K562 (cell line): ENCODE measurements at regions not wholly inside any gene's neighbourhood (a gene's known extent, or its start where the extent isn't known, plus 50 kb on each side); places are given as distances from the start of the nearest gene placed in this dataset.

ENCODE experiments used
- ATAC-seq: fragments of 200-7000 bp; cut with Tn5 transposase; 3 replicates; pipeline ENCODE4 v1.9.1; 2020; ENCODE audit warnings: moderate library complexity
- BruUV-seq: library from RNA; stranded (reverse); fragments of 400-500 nt; replicated peaks from 2 replicates; lab custom pipeline; 2021; lab: Mats Ljungman, UMichigan
- CTCF ChIA-PET: fragments of 300-600 bp; formaldehyde crosslinking; extraction: SDS; loops from one replicate; lab custom pipeline; 2021; ENCODE audit warnings: low intra/inter-chr PET ratio; lab: Yijun Ruan, JAX
- POLR2A ChIA-PET: fragments of 300-600, 350-650 bp; sonication (Branson Sonifier 250); formaldehyde crosslinking; extraction: SDS; loops from one replicate; lab custom pipeline; 2021; ENCODE audit warnings: antibody characterized with exemption, inconsistent platforms; lab: Yijun Ruan, JAX
- DNase-seq, 4 experiments: peaks; one replicate each; pipeline versions ENCODE4 v3.0.0 to v3.0.0-alpha.2; 2011 to 2018; ENCODE audit warnings: low spot score in 3 of 4, mixed read lengths in 3 of 4; ENCODE audit errors: extremely low read depth in 1 of 4
- FAIRE-seq: peaks from 2 replicates; lab custom pipeline; 2011; peaks lifted over from hg19 to GRCh38; lab: Jason Lieb, UNC
- H2AFZ ChIP-seq: 2 replicates; pipeline ENCODE4 v1.6.0; 2011; ENCODE audit warnings: low read depth, low read length, control low read depth, inconsistent platforms
- H3K27ac ChIP-seq: fragments of 200-600 bp; 3 replicates; pipeline ENCODE4 v1.8.0; 2011; ENCODE audit warnings: low read depth, mild to moderate bottlenecking, control low read depth, inconsistent platforms, low read length, moderate library complexity, mixed read lengths; ENCODE audit errors: extremely low read depth
- H3K27me3 ChIP-seq, 2 experiments: fragments of 300-600 bp in 1 of 2; 2 replicates in 1 of 2; 3 replicates in 1 of 2; pipeline versions ENCODE4 v1.6.0 to v1.8.0; 2011; ENCODE audit warnings: inconsistent platforms in 2 of 2, low read length in 2 of 2, mild to moderate bottlenecking in 1 of 2, mixed read lengths in 1 of 2, moderate library complexity in 1 of 2; ENCODE audit not compliant: control insufficient read depth in 2 of 2, insufficient read depth in 2 of 2
- H3K36me3 ChIP-seq: fragments of 300-600 bp; 3 replicates; pipeline ENCODE4 v1.8.0; 2011; ENCODE audit warnings: mild to moderate bottlenecking, low read length, inconsistent platforms; ENCODE audit not compliant: control insufficient read depth, insufficient read depth
- H3K4me1 ChIP-seq, 2 experiments: fragments of 200-600 bp in 1 of 2; replicated peaks in 1 of 2; 2 replicates in 1 of 2; 3 replicates in 1 of 2; pipeline versions ENCODE4 v1.5.1 to v1.8.0; 2011; ENCODE audit warnings: inconsistent platforms in 2 of 2, low read length in 2 of 2, mild to moderate bottlenecking in 1 of 2, mixed read lengths in 1 of 2, moderate library complexity in 1 of 2; ENCODE audit not compliant: control insufficient read depth in 2 of 2, insufficient read depth in 2 of 2
- H3K4me2 ChIP-seq: 2 replicates; pipeline ENCODE4 v1.6.1; 2011; ENCODE audit warnings: low read length, control low read depth, inconsistent platforms, mixed read lengths; ENCODE audit not compliant: insufficient read depth
- H3K4me3 ChIP-seq: fragments of 200-600 bp; sonication (generic), shearing (Covaris generic); 2 replicates; pipeline ENCODE4 v1.5.1; 2016; ENCODE audit warnings: control low read depth, inconsistent platforms
- H3K79me2 ChIP-seq: fragments of 200-600 bp; 3 replicates; pipeline ENCODE4 v1.8.0; 2011; ENCODE audit warnings: low read length, inconsistent platforms; ENCODE audit not compliant: control insufficient read depth, insufficient read depth
- H3K9ac ChIP-seq, 2 experiments: 2 replicates each; pipeline versions ENCODE4 v1.6.0 to v1.6.1; 2011; ENCODE audit warnings: low read depth in 2 of 2, low read length in 2 of 2, control low read depth in 1 of 2, inconsistent platforms in 1 of 2, mild to moderate bottlenecking in 1 of 2, mixed read lengths in 1 of 2; ENCODE audit not compliant: insufficient read depth in 1 of 2
- H3K9me1 ChIP-seq: one replicate; pipeline ENCODE4 v1.6.0; 2011; ENCODE audit warnings: inconsistent platforms, mild to moderate bottlenecking, low read length, moderate library complexity; ENCODE audit not compliant: control insufficient read depth, insufficient read depth
- H3K9me3 ChIP-seq: replicated peaks from 2 replicates; pipeline ENCODE4 v1.5.1; 2011; ENCODE audit warnings: low read depth, low read length, inconsistent platforms; ENCODE audit not compliant: control insufficient read depth, insufficient read depth
- H4K20me1 ChIP-seq: replicated peaks from 2 replicates; pipeline ENCODE4 v1.6.1; 2011; ENCODE audit warnings: low read length, inconsistent platforms, mixed read lengths; ENCODE audit not compliant: control insufficient read depth, insufficient read depth
- CSDE1 ChIP-seq, 2 experiments: fragments of 450-650 bp; IDR thresholded peaks; 2 replicates each; pipeline ENCODE4 v1.6.1; 2016; ENCODE audit warnings: mild to moderate bottlenecking in 1 of 2
- IFI16 ChIP-seq: fragments of 250-450 bp; sonication (Bioruptor Pico); IDR thresholded peaks from 2 replicates; pipeline ENCODE4 v2.1.2; 2022; ENCODE audit warnings: mild to moderate bottlenecking, inconsistent platforms
- NKRF ChIP-seq: fragments of 450-650 bp; IDR thresholded peaks from 2 replicates; pipeline ENCODE4 v1.6.1; 2016; ENCODE audit warnings: borderline replicate concordance
- NR1H2 ChIP-seq: sonication (generic); formaldehyde crosslinking; IDR thresholded peaks from 2 replicates; pipeline ENCODE4 v1.4.0; 2020; ENCODE audit warnings: mild to moderate bottlenecking, missing genetic modification reagents
- NR2F6 ChIP-seq: fragments of 450-650 bp; formaldehyde crosslinking; IDR thresholded peaks from 2 replicates; pipeline ENCODE4 v1.4.0; 2020; ENCODE audit warnings: mild to moderate bottlenecking
- PHF21A ChIP-seq: fragments of 450-650 bp; IDR thresholded peaks from 2 replicates; pipeline ENCODE4 v1.6.1; 2017; ENCODE audit warnings: low read depth, borderline replicate concordance
- RBFOX2 ChIP-seq: fragments of 200-400 bp; formaldehyde crosslinking; IDR thresholded peaks from 2 replicates; pipeline ENCODE4 v1.6.1; 2017; ENCODE audit warnings: low read depth, mild to moderate bottlenecking, low read length, moderate library complexity
- RBM25 ChIP-seq: fragments of 200-400 bp; formaldehyde crosslinking; IDR thresholded peaks from 2 replicates; pipeline ENCODE4 v1.6.1; 2018; ENCODE audit warnings: low read length, low read depth, moderate library complexity; ENCODE audit not compliant: severe bottlenecking
- USF2 ChIP-seq: sonication (generic); formaldehyde crosslinking; IDR thresholded peaks from 2 replicates; pipeline ENCODE4 v1.5.0; 2020; ENCODE audit warnings: missing genetic modification reagents
- WGBS: fragments of 100-300 bp; shearing (Covaris generic); methylation state at CpG from one replicate; pipeline ENCODE4 v1.1.6; 2016; ENCODE audit warnings: low coverage, mixed read lengths; ENCODE audit not compliant: insufficient coverage; ENCODE audit errors: missing lambda C conversion rate; 5-methylcytosine and 5-hydroxymethylcytosine counted together
- in situ Hi-C: fragments of 300-500 bp; cut with MboI; formaldehyde crosslinking; loops from 4 replicates; pipeline ENCODE4 v1.15.0; 2018; ENCODE audit warnings: inconsistent platforms, mixed read lengths
- intact Hi-C: fragments of 100-400 bp; cut with micrococcal nuclease; formaldehyde crosslinking; loops from 2 replicates; pipeline ENCODE4 v1.14.2; 2022

- no peak for TF ChIP-seq USF2 (CRISPR knock-in tag)
- no peak for TF ChIP-seq NR1H2 (CRISPR knock-in tag)
- TF ChIP-seq RBFOX2, result no peak
- no peak for TF ChIP-seq NKRF
These were observed 267.2 kb upstream of the RASGEF1B start (continued) for GRCh38 chr4:81738891-81739290.

GRCh38 chr4:81737865-81738559 lies 266.3 kb upstream of the RASGEF1B start:
- Histone ChIP-seq H3K27me3 (no peaks in the 10 kb centered on the region), H3K9me3 (no peaks in the 10 kb centered on the region), H4K20me1 (no peaks in the 10 kb centered on the region), H3K4me3 (no peak overlapping the region), H2AFZ (no peak overlapping the region), H3K27ac (no peak overlapping the region), H3K9me1 (no peaks in the 10 kb centered on the region), H3K79me2 (no peaks in the 10 kb centered on the region), H3K9ac (no peak overlapping the region), H3K4me2 (no peak overlapping the region), H3K4me1 (no peaks in the 10 kb centered on the region), H3K36me3 (no peaks in the 10 kb centered on the region)
- CTCF ChIA-PET, result no interaction called here
- intact Hi-C loops (no loop called here), in situ Hi-C loops (no loop called here)
- no TSS peak for BruUV-seq
- TF ChIP-seq CSDE1 (IDR thresholded peaks at IDR 0.05) (no peak), IFI16 (CRISPR knock-in tag) (no peak), PHF21A (no peak), NR2F6 (no peak), RBM25 (peak; percentile 59)
- POLR2A ChIA-PET, result interaction anchor here (1.7 kb wide), 1 partner anchor 19 kb away, joined by 3 read pairs; no protein-coding TSS in a partner anchor
- no peak for ATAC-seq
- WGBS, result 0% methylated on average over 2 of the region's 2 CpGs
- no peak for DNase-seq
- FAIRE-seq, result no peak
